ENCODE measurements at regions not wholly inside any gene's neighbourhood (a gene's known extent, or its start where the extent isn't known, plus 50 kb on each side); places are given as distances from the start of the nearest gene placed in this dataset.

DNA sequence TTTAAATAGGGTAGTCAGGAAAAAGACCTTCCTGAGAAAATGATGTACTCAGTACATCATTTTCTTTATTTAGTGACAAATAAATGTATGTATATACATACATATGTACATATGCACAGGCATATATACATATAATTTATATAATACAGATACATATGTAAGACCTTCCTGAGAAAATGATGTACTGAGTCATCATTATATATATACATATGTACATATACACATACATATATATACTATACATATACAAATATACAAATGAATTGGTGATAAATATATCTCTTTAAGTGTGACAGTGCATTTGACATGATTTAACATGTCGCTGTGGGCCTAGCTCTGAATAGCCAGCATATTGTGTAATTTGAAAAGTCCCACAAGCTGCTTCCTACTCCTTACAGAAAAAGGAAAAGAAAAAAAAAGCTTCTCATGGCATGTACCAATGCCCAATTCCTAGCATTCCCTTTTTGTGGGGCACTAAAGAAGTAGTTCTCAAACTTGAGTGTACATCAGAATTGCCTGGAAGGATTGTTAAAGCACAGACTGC is 208.1 kb upstream of the UMPS start:
- TF ChIP-seq YY1 (IDR thresholded peaks at IDR 0.05; ENCODE audit: insufficient read depth, insufficient read length) (no peak), SUZ12 (IDR thresholded peaks at IDR 0.05; ENCODE audit: extremely low read depth, insufficient read depth, insufficient read length) (no peak)
